ENCODE measurements at regions not wholly inside any gene's neighbourhood (a gene's known extent, or its start where the extent isn't known, plus 50 kb on each side); places are given as distances from the start of the nearest gene placed in this dataset.

- DNase-seq (ENCODE audit: low read depth in 3 of 3): no peak
Observed at GRCh38 chr6:169852504-169853195, 101.2 kb downstream of the ERMARD start.

GRCh38 chr6:169851641-169852503 is 100.5 kb downstream of the ERMARD start:
- no peak for DNase-seq (ENCODE audit: low read depth in 3 of 3)

GRCh38 chr6:169850746-169851145 is 99.3 kb downstream of the ERMARD start:
- no peak for DNase-seq (ENCODE audit: low read depth in 3 of 3)

GRCh38 chr6:169850154-169850553 is 98.7 kb downstream of the ERMARD start:
- DNase-seq (ENCODE audit: low read depth in 3 of 3): no peak

GRCh38 chr6:169849396-169849795 is 98.0 kb downstream of the ERMARD start:
- no peak for DNase-seq (ENCODE audit: low read depth in 3 of 3)

- no peak for DNase-seq (ENCODE audit: low read depth in 3 of 3)
Observed at GRCh38 chr6:169848946-169849345, 97.5 kb downstream of the ERMARD start.

- DNase-seq (ENCODE audit: low read depth in 3 of 3): no peak
Observed at GRCh38 chr6:169847901-169848311, 96.5 kb downstream of the ERMARD start.

- no peak for DNase-seq (ENCODE audit: low read depth in 3 of 3)
Observed at GRCh38 chr6:169847141-169847674, 95.8 kb downstream of the ERMARD start.

- no peak for DNase-seq (ENCODE audit: low read depth in 3 of 3)
Observed at GRCh38 chr6:169846286-169847056, 95.0 kb downstream of the ERMARD start.

- DNase-seq (ENCODE audit: low read depth in 3 of 3): no peak
Observed at GRCh38 chr6:169845426-169846285, 94.2 kb downstream of the ERMARD start.

GRCh38 chr6:169844946-169845345 is 93.5 kb downstream of the ERMARD start:
- no peak for DNase-seq (ENCODE audit: low read depth in 3 of 3)

- DNase-seq (ENCODE audit: low read depth in 3 of 3): no peak
Observed at GRCh38 chr6:169843991-169844390, 92.6 kb downstream of the ERMARD start.

GRCh38 chr6:169843110-169843509 is 91.7 kb downstream of the ERMARD start:
- no peak for DNase-seq (ENCODE audit: low read depth in 3 of 3)

GRCh38 chr6:169841907-169842606 is 90.6 kb downstream of the ERMARD start:
- DNase-seq (ENCODE audit: low read depth in 3 of 3): no peak

- no peak for DNase-seq (ENCODE audit: low read depth in 3 of 3)
Observed at GRCh38 chr6:169841251-169841650, 89.8 kb downstream of the ERMARD start.

GRCh38 chr6:169839898-169840631 is 88.6 kb downstream of the ERMARD start:
- no peak for DNase-seq (ENCODE audit: low read depth in 3 of 3)

GRCh38 chr6:169839493-169839892 is 88.1 kb downstream of the ERMARD start:
- no peak for DNase-seq (ENCODE audit: low read depth in 3 of 3)

- DNase-seq (ENCODE audit: low read depth in 3 of 3): no peak
Observed at GRCh38 chr6:169839029-169839481, 87.6 kb downstream of the ERMARD start.

- DNase-seq (ENCODE audit: low read depth in 3 of 3): no peak
Observed at GRCh38 chr6:169838346-169839028, 87.1 kb downstream of the ERMARD start.

Measured in stimulated activated CD4-positive, alpha-beta T cell treated with anti-CD3 and anti-CD28 coated beads, TNF-alpha, amount 100 ng/mL, for 48 hours (primary cell).